ENCODE measurements at regions not wholly inside any gene's neighbourhood (a gene's known extent, or its start where the extent isn't known, plus 50 kb on each side); places are given as distances from the start of the nearest gene placed in this dataset.

- TF ChIP-seq POLR2A (IDR thresholded peaks at IDR 0.05; ENCODE audit: control extremely low read depth in 1 of 2, low read depth in 2 of 2, low read length in 2 of 2), result no peak
- TF ChIP-seq, protein P1, sequence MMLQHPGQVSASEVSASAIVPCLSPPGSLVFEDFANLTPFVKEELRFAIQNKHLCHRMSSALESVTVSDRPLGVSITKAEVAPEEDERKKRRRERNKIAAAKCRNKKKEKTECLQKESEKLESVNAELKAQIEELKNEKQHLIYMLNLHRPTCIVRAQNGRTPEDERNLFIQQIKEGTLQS (IDR thresholded peaks at IDR 0.05; ENCODE audit: insufficient read depth, low read depth, low read length), result no peak
- TF ChIP-seq EZH2 (IDR thresholded peaks at IDR 0.05; ENCODE audit: low read depth, low read length, severe bottlenecking), result no peak
- no peak for TF ChIP-seq TBP (IDR thresholded peaks at IDR 0.05; ENCODE audit: low read depth, low read length)
- no peak for TF ChIP-seq POLR2AphosphoS5 (IDR thresholded peaks at IDR 0.05; ENCODE audit: low read depth, low read length)
- no peak for TF ChIP-seq RXRA (IDR thresholded peaks at IDR 0.05; ENCODE audit: insufficient read depth, low read depth, low read length)
- TF ChIP-seq MAFK (IDR thresholded peaks at IDR 0.05; ENCODE audit: low read depth, low read length), result no peak
- TF ChIP-seq CHD7 (IDR thresholded peaks at IDR 0.05; ENCODE audit: insufficient replicate concordance, low read length), result no peak
- TF ChIP-seq TEAD4 (IDR thresholded peaks at IDR 0.05; ENCODE audit: low read depth, low read length), result no peak
Observed at GRCh38 chr2:16174693-16175045, 234.3 kb downstream of the MYCN start.

All from H1 (cell line).